T-cell (primary cell): ENCODE measurements at regions not wholly inside any gene's neighbourhood (a gene's known extent, or its start where the extent isn't known, plus 50 kb on each side); places are given as distances from the start of the nearest gene placed in this dataset.

Experiments used
- ATAC-seq, 4 experiments: fragments of 200-7000 bp in 3 of 4; fragments of 150-1000 bp in 1 of 4; cut with Tn5 transposase; replicated peaks in 1 of 4; 1 replicate in 3 of 4; 2 replicates in 1 of 4; pipeline ENCODE4 v1.10.0; 2021; ENCODE audit warnings: moderate library complexity in 3 of 4, mild to moderate bottlenecking in 2 of 4, moderate number of reproducible peaks in 1 of 4
- CTCF ChIA-PET, 2 donors: fragments of 300-600 bp; sonication (Branson Sonifier 250); formaldehyde crosslinking; loops; one replicate each; lab custom pipeline; 2022; ENCODE audit warnings: antibody characterized with exemption in 2 of 2; lab: Charles Lee
- POLR2A ChIA-PET, 2 donors: fragments of 300-600 bp; sonication (Branson Sonifier 250); formaldehyde crosslinking; loops; one replicate each; lab custom pipeline; 2022; ENCODE audit warnings: antibody characterized with exemption in 2 of 2; lab: Charles Lee
- DNase-seq, 35 experiments: peaks; one replicate each; pipeline versions ENCODE4 v3.0.0 to v3.0.0-alpha.2; 2013 to 2023
- H3K27ac ChIP-seq: one replicate; pipeline ENCODE4 v1.5.1; 2013; ENCODE audit warnings: low read length
- H3K27me3 ChIP-seq, 2 experiments: replicated peaks in 1 of 2; 1 replicate in 1 of 2; 2 replicates in 1 of 2; pipeline versions ENCODE4 v1.6.1 to v1.7.0; 2013; ENCODE audit warnings: low read length in 1 of 2, mixed read lengths in 1 of 2; ENCODE audit not compliant: control insufficient read depth in 2 of 2, insufficient read depth in 2 of 2; ENCODE audit errors: extremely low read depth in 1 of 2
- H3K36me3 ChIP-seq, 2 donors: 1 replicate in 1 of 2; 2 replicates in 1 of 2; pipeline versions ENCODE4 v1.6.1 to v1.7.0; 2013; ENCODE audit warnings: low read length in 1 of 2; ENCODE audit not compliant: control insufficient read depth in 2 of 2, insufficient read depth in 1 of 2; ENCODE audit errors: extremely low read depth in 1 of 2
- H3K4me1 ChIP-seq, 2 experiments: 1 replicate in 1 of 2; 2 replicates in 1 of 2; pipeline versions ENCODE4 v1.6.1 to v1.7.0; 2013; ENCODE audit warnings: low read length in 2 of 2, mixed read lengths in 1 of 2; ENCODE audit not compliant: insufficient read depth in 2 of 2, control insufficient read depth in 1 of 2; ENCODE audit errors: extremely low read depth in 1 of 2
- H3K4me3 ChIP-seq, 2 donors: 1 replicate in 1 of 2; 2 replicates in 1 of 2; pipeline versions ENCODE4 v1.5.1 to v1.7.0; 2013; ENCODE audit warnings: mild to moderate bottlenecking in 2 of 2, low read length in 1 of 2, moderate library complexity in 1 of 2; ENCODE audit not compliant: control insufficient read depth in 1 of 2; ENCODE audit errors: extremely low read depth in 1 of 2
- H3K9me3 ChIP-seq: 2 replicates; pipeline ENCODE4 v1.7.0; 2013
- H3K27ac Mint-ChIP-seq, 2 donors: one replicate each; pipeline ENCODE4 v1.8.0; 2020 to 2021; ENCODE audit warnings: mild to moderate bottlenecking in 2 of 2, mixed read lengths in 2 of 2
- H3K27me3 Mint-ChIP-seq, 2 donors: one replicate each; pipeline ENCODE4 v1.8.0; 2021 to 2022; ENCODE audit warnings: mixed read lengths in 2 of 2
- H3K36me3 Mint-ChIP-seq: one replicate; pipeline ENCODE4 v1.8.0; 2021; ENCODE audit warnings: mixed read lengths
- H3K4me1 Mint-ChIP-seq, 3 donors: one replicate each; pipeline ENCODE4 v1.8.0; 2020 to 2022; ENCODE audit warnings: mixed read lengths in 3 of 3, mild to moderate bottlenecking in 1 of 3
- H3K4me3 Mint-ChIP-seq, 3 donors: one replicate each; pipeline ENCODE4 v1.8.0; 2020 to 2022; ENCODE audit warnings: mild to moderate bottlenecking in 3 of 3, mixed read lengths in 3 of 3, moderate library complexity in 3 of 3
- H3K9me3 Mint-ChIP-seq, 3 donors: one replicate each; pipeline ENCODE4 v1.8.0; 2020 to 2022; ENCODE audit warnings: mixed read lengths in 3 of 3
- WGBS: methylation state at CpG from one replicate; pipeline ENCODE4 v1.1.5; 2013; ENCODE audit warnings: missing lambda C conversion rate; ENCODE audit not compliant: insufficient coverage; 5-methylcytosine and 5-hydroxymethylcytosine counted together

- H3K4me3 Mint-ChIP-seq, result no peak overlapping the region
- H3K4me3 ChIP-seq, result no peak overlapping the region
- ATAC-seq, result no peak
- ChIA-PET POLR2A (interaction anchor here in 1 of 2 donors (0.6 kb wide), 1 partner anchor 63 kb away, joined by 3 read pairs; no protein-coding TSS in a partner anchor), CTCF (no interaction called here)
- no peaks in the 10 kb centered on the region for H3K27me3 ChIP-seq
- peaks cover 6 to 11% (median 8%) of the 10 kb centered on the region in 3 donors for H3K9me3 Mint-ChIP-seq
- no peak overlapping the region for H3K27ac Mint-ChIP-seq
- no CpG with 5 or more reads among the region's 2 CpGs for WGBS
- H3K9me3 ChIP-seq, result no peaks in the 10 kb centered on the region
- no peaks in the 10 kb centered on the region for H3K4me1 ChIP-seq
- no peaks in the 10 kb centered on the region for H3K4me1 Mint-ChIP-seq
- no peaks in the 10 kb centered on the region for H3K36me3 Mint-ChIP-seq
- no peak for DNase-seq
- no peaks in the 10 kb centered on the region for H3K36me3 ChIP-seq
- no peak overlapping the region for H3K27ac ChIP-seq
- H3K27me3 Mint-ChIP-seq, result no peaks in the 10 kb centered on the region
These were observed 840.1 kb downstream of the TUSC7 start for GRCh38 chr3:117549716-117550115.

GRCh38 chr3:117550766-117551165 is 841.2 kb downstream of the TUSC7 start:
- no peak overlapping the region for H3K4me3 ChIP-seq
- H3K36me3 ChIP-seq, result no peaks in the 10 kb centered on the region
- no peaks in the 10 kb centered on the region for H3K9me3 ChIP-seq
- no peak overlapping the region for H3K4me3 Mint-ChIP-seq
- no peak for ATAC-seq
- H3K4me1 Mint-ChIP-seq, result no peaks in the 10 kb centered on the region
- no peak for DNase-seq
- no peaks in the 10 kb centered on the region for H3K27me3 ChIP-seq
- H3K27ac Mint-ChIP-seq, result no peak overlapping the region
- H3K9me3 Mint-ChIP-seq, result peaks cover 6 to 11% (median 9%) of the 10 kb centered on the region in 3 donors
- no peaks in the 10 kb centered on the region for H3K27me3 Mint-ChIP-seq
- POLR2A ChIA-PET, result no interaction called here
- CTCF ChIA-PET, result no interaction called here
- no peak overlapping the region for H3K27ac ChIP-seq
- 60% methylated on average over 2 of the region's 2 CpGs for WGBS
- H3K4me1 ChIP-seq, result no peaks in the 10 kb centered on the region
- no peaks in the 10 kb centered on the region for H3K36me3 Mint-ChIP-seq

- Mint-ChIP-seq H3K9me3 (peaks cover 3 to 19% (median 6%) of the 10 kb centered on the region in 3 donors), H3K4me1 (no peaks in the 10 kb centered on the region), H3K27me3 (no peaks in the 10 kb centered on the region), H3K4me3 (no peak overlapping the region), H3K27ac (no peak overlapping the region), H3K36me3 (no peaks in the 10 kb centered on the region)
- H3K9me3 ChIP-seq, result no peaks in the 10 kb centered on the region
- DNase-seq (no peak), ATAC-seq (no peak)
- no peaks in the 10 kb centered on the region for H3K4me1 ChIP-seq
- no peak overlapping the region for H3K4me3 ChIP-seq
- ChIA-PET CTCF (no interaction called here), POLR2A (no interaction called here)
- no peaks in the 10 kb centered on the region for H3K27me3 ChIP-seq
- H3K36me3 ChIP-seq, result no peaks in the 10 kb centered on the region
- WGBS, result 63% methylated on average over 1 of the region's 2 CpGs
- no peak overlapping the region for H3K27ac ChIP-seq
These were observed 843.9 kb downstream of the TUSC7 start for GRCh38 chr3:117553461-117553860.

- H3K4me3 Mint-ChIP-seq, result no peak overlapping the region
- ATAC-seq (no peak), DNase-seq (no peak)
- no peaks in the 10 kb centered on the region for H3K36me3 Mint-ChIP-seq
- H3K4me1 ChIP-seq, result no peaks in the 10 kb centered on the region
- no peaks in the 10 kb centered on the region for H3K27me3 Mint-ChIP-seq
- ChIA-PET POLR2A (no interaction called here), CTCF (no interaction called here)
- no peak overlapping the region for H3K27ac ChIP-seq
- no peaks in the 10 kb centered on the region for H3K9me3 ChIP-seq
- no peak overlapping the region for H3K27ac Mint-ChIP-seq
- H3K36me3 ChIP-seq, result no peaks in the 10 kb centered on the region
- no CpG with 5 or more reads among the region's 2 CpGs for WGBS
- H3K4me1 Mint-ChIP-seq, result no peaks in the 10 kb centered on the region
- no peaks in the 10 kb centered on the region for H3K27me3 ChIP-seq
- peaks cover 7 to 29% (median 10%) of the 10 kb centered on the region in 3 donors for H3K9me3 Mint-ChIP-seq
- no peak overlapping the region for H3K4me3 ChIP-seq
These were observed 847.2 kb downstream of the TUSC7 start for GRCh38 chr3:117556646-117557407.

GRCh38 chr3:117557464-117558090 is 848.0 kb downstream of the TUSC7 start:
- H3K27ac Mint-ChIP-seq, result no peak overlapping the region
- no peaks in the 10 kb centered on the region for H3K36me3 Mint-ChIP-seq
- no peaks in the 10 kb centered on the region for H3K4me1 Mint-ChIP-seq
- H3K27me3 Mint-ChIP-seq, result no peaks in the 10 kb centered on the region
- Histone ChIP-seq H3K36me3 (no peaks in the 10 kb centered on the region), H3K27me3 (no peaks in the 10 kb centered on the region), H3K4me3 (no peak overlapping the region), H3K27ac (no peak overlapping the region), H3K9me3 (no peaks in the 10 kb centered on the region), H3K4me1 (no peaks in the 10 kb centered on the region)
- H3K9me3 Mint-ChIP-seq, result peaks cover 7 to 28% (median 7%) of the 10 kb centered on the region in 3 donors
- ATAC-seq, result no peak
- no CpG with 5 or more reads among the region's 2 CpGs for WGBS
- POLR2A ChIA-PET, result no interaction called here
- CTCF ChIA-PET, result no interaction called here
- no peak overlapping the region for H3K4me3 Mint-ChIP-seq
- no peak for DNase-seq

GRCh38 chr3:117558681-117559080 is 849.1 kb downstream of the TUSC7 start:
- CTCF ChIA-PET, result no interaction called here
- Histone ChIP-seq H3K4me3 (no peak overlapping the region), H3K9me3 (no peaks in the 10 kb centered on the region), H3K4me1 (no peaks in the 10 kb centered on the region), H3K27me3 (no peaks in the 10 kb centered on the region), H3K27ac (no peak overlapping the region), H3K36me3 (no peaks in the 10 kb centered on the region)
- Mint-ChIP-seq H3K27me3 (no peaks in the 10 kb centered on the region), H3K36me3 (no peaks in the 10 kb centered on the region), H3K4me1 (no peaks in the 10 kb centered on the region), H3K27ac (no peak overlapping the region), H3K9me3 (peaks cover 9 to 32% (median 9%) of the 10 kb centered on the region in 3 donors), H3K4me3 (no peak overlapping the region)
- WGBS, result no CpG with 5 or more reads among the region's 1 CpG
- POLR2A ChIA-PET, result no interaction called here
- DNase-seq, result no peak
- no peak for ATAC-seq
